ENCODE measurements at regions not wholly inside any gene's neighbourhood (a gene's known extent, or its start where the extent isn't known, plus 50 kb on each side); places are given as distances from the start of the nearest gene placed in this dataset.

DNA sequence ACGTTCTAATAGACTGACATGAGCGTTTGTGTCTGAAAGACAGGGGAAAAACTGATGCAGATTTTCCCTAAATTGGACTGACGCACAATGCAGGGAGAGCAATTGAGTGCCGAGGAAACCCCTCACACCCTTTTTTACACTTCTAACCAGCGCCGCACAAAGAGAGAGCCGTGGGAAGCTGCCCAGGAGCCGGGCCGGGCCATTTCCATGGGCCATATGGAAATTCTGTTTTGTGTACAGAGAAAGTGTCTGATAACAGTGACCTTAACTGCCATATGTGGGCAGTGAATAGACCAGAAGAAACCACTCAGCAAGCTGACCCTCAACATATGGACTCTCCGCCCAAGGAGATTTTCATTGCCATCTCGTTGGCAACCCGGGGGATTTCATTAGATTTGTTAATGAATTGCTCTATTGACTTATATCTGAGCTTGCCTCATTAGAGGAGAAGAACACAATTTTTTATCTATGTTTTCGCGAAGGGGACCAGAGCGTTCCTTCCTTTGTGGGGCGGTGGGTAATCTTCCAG is 225.9 kb upstream of the IRX3 start:
- TF ChIP-seq CTCF (IDR thresholded peaks at IDR 0.05), result no peak
- WGBS, 2 donors, result 51 to 64% methylated on average over 16 of the region's 16 CpGs
- Histone ChIP-seq H3K9me3 (no peaks in the 10 kb centered on the region), H3K27me3 (no peaks in the 10 kb centered on the region), H3K4me3 (no peak overlapping the region), H3K27ac (no peak overlapping the region), H3K4me1 (no peaks in the 10 kb centered on the region), H3K36me3 (ENCODE audit: low read depth, missing control alignments) (no peaks in the 10 kb centered on the region)
- no peak for DNase-seq
- intact Hi-C loops (cut with DNase I; ENCODE audit: low total_unique reads), result no loop called here

DNA sequence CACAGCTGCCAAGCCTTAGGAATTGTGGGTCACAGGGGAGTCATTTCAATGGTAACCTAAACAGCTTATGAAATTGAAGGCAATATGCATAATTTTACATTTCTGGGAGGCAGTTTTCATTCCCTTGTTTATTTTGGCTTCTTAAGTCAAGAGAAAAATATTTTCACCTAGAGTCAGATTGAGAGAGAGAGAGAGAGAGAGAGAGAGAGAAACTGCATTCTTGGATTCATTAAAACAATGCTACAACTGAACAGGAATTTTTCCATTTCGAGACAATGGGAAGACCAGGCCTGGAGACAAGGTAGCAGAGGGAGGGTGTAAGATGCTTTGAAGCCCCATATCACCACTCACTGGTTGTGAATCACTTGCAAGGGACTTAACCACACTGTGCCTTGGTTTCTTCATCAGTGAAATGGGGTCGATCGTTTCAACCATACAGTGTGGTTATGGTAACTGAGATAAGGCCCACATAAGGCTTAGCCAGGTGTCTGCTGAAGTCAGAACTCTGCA is 224.7 kb upstream of the IRX3 start:
- Histone ChIP-seq H3K4me3 (no peak overlapping the region), H3K36me3 (ENCODE audit: low read depth, missing control alignments) (no peaks in the 10 kb centered on the region), H3K9me3 (no peaks in the 10 kb centered on the region), H3K27me3 (no peaks in the 10 kb centered on the region), H3K27ac (no peak overlapping the region), H3K4me1 (no peaks in the 10 kb centered on the region)
- intact Hi-C loops (cut with DNase I; ENCODE audit: low total_unique reads), result no loop called here
- 62 to 69% methylated on average over 3 of the region's 3 CpGs for WGBS, 2 donors
- DNase-seq, result no peak
- TF ChIP-seq CTCF (IDR thresholded peaks at IDR 0.05), result no peak
- no peak for TF ChIP-seq POLR2A (IDR thresholded peaks at IDR 0.05)

DNA sequence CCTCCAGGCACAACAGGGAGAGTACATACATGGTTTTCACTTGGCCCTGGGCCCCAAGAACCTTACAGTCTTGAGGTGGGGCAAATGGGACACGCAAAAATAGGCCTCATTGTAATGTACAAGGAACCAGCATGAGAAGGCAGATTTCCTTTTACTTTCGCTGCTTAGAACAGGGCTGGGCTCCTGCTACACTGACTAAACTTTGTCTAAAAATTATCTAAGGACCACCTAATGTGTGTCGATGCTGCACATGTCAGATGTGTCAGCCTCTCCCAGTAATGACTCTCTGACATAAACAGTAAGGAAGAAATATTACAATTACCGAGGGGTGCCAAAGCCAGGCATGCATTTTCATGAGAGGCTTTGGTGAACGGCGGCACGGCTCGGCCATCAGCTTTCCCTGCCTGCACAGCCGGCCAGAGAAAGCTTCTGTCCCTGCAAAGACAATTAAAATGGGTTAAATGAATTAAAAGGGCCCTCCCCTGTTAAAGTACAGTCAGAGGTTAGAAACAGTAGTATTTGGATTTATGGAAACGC is 224.2 kb upstream of the IRX3 start:
- Histone ChIP-seq H3K4me3 (no peak overlapping the region), H3K36me3 (ENCODE audit: low read depth, missing control alignments) (no peaks in the 10 kb centered on the region), H3K27ac (no peak overlapping the region), H3K9me3 (no peaks in the 10 kb centered on the region), H3K4me1 (no peaks in the 10 kb centered on the region), H3K27me3 (no peaks in the 10 kb centered on the region)
- TF ChIP-seq POLR2A (IDR thresholded peaks at IDR 0.05) (no peak), CTCF (IDR thresholded peaks at IDR 0.05) (no peak)
- WGBS, 2 donors, result 74 to 81% methylated on average over 10 of the region's 10 CpGs
- intact Hi-C loops (cut with DNase I; ENCODE audit: low total_unique reads), result no loop called here
- DNase-seq, result no peak

DNA sequence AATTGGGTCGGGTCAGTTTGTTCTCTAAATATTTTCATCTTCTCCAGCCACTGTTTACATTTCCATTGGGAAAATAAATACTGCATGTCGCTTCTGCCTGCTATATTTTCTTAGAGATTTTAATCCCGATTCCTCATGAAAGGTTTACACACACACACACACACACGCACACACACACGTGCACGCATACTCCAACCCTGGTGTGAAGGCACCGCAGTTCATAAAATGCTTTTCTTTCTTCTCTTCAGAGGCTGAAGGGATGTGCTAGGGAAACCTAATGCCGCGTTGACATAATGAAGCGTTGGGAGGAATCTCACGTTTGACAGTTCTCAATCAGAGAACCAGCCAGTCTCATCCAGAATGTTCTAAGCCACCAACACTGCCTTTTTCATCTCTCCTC is 222.9 kb upstream of the IRX3 start:
- WGBS, 2 donors, result 76 to 82% methylated on average over 11 of the region's 11 CpGs

More for the DNA sequence above, 222.9 kb upstream of the IRX3 start:
- Histone ChIP-seq H3K36me3 (ENCODE audit: low read depth, missing control alignments) (no peaks in the 10 kb centered on the region), H3K4me3 (no peak overlapping the region), H3K27me3 (no peaks in the 10 kb centered on the region), H3K27ac (no peak overlapping the region), H3K4me1 (peaks cover 5% of the 10 kb centered on the region), H3K9me3 (no peaks in the 10 kb centered on the region)
- DNase-seq, result no peak
- intact Hi-C loops (cut with DNase I; ENCODE audit: low total_unique reads), result no loop called here
- TF ChIP-seq POLR2A (IDR thresholded peaks at IDR 0.05) (no peak), CTCF (IDR thresholded peaks at IDR 0.05) (no peak)
